Trophoblast cell (in vitro differentiated cells and primary cell): ENCODE measurements at regions not wholly inside any gene's neighbourhood (a gene's known extent, or its start where the extent isn't known, plus 50 kb on each side); places are given as distances from the start of the nearest gene placed in this dataset.

Experiments used
- DNase-seq, 2 donors: peaks; one replicate each; pipeline ENCODE4 v3.0.0-alpha.2; 2016
- H2AFZ ChIP-seq: 2 replicates; pipeline ENCODE4 v1.6.1; 2013; ENCODE audit warnings: low read length, moderate library complexity, mild to moderate bottlenecking; ENCODE audit not compliant: insufficient read depth, poor library complexity
- H2AK5ac ChIP-seq: 2 replicates; pipeline ENCODE4 v1.6.1; 2013; ENCODE audit warnings: mild to moderate bottlenecking, low read length
- H2BK120ac ChIP-seq: 2 replicates; pipeline ENCODE4 v1.6.1; 2013; ENCODE audit warnings: low read length, mild to moderate bottlenecking, moderate library complexity; ENCODE audit not compliant: insufficient read depth, poor library complexity
- H2BK12ac ChIP-seq: 2 replicates; pipeline ENCODE4 v1.6.1; 2013; ENCODE audit warnings: mild to moderate bottlenecking, low read length, moderate library complexity
- H2BK5ac ChIP-seq: 2 replicates; pipeline ENCODE4 v1.6.1; 2013; ENCODE audit warnings: low read length, low read depth, moderate library complexity, mild to moderate bottlenecking; ENCODE audit not compliant: poor library complexity
- H3K14ac ChIP-seq: 2 replicates; pipeline ENCODE4 v1.6.1; 2013; ENCODE audit warnings: mild to moderate bottlenecking, low read length
- H3K18ac ChIP-seq: 2 replicates; pipeline ENCODE4 v1.6.1; 2013; ENCODE audit warnings: mild to moderate bottlenecking, low read length
- H3K23ac ChIP-seq: 2 replicates; pipeline ENCODE4 v1.6.1; 2013; ENCODE audit warnings: low read length
- H3K27ac ChIP-seq: 2 replicates; pipeline ENCODE4 v1.5.1; 2013; ENCODE audit warnings: low read depth, mild to moderate bottlenecking, inconsistent platforms, low read length, moderate library complexity
- H3K27me3 ChIP-seq: 2 replicates; pipeline ENCODE4 v1.6.1; 2013; ENCODE audit warnings: inconsistent platforms, mild to moderate bottlenecking, low read length, moderate library complexity; ENCODE audit not compliant: insufficient read depth
- H3K36me3 ChIP-seq, 2 experiments: 1 replicate in 1 of 2; 2 replicates in 1 of 2; pipeline ENCODE4 v1.6.1; 2013; ENCODE audit warnings: low read length in 2 of 2, mild to moderate bottlenecking in 2 of 2, moderate library complexity in 1 of 2; ENCODE audit not compliant: insufficient read depth in 2 of 2, control insufficient read depth in 1 of 2
- H3K4ac ChIP-seq: 2 replicates; pipeline ENCODE4 v1.6.1; 2013; ENCODE audit warnings: low read depth, mild to moderate bottlenecking, low read length, moderate library complexity
- H3K4me1 ChIP-seq, 2 experiments: 1 replicate in 1 of 2; 2 replicates in 1 of 2; pipeline ENCODE4 v1.6.1; 2013; ENCODE audit warnings: low read length in 2 of 2, mild to moderate bottlenecking in 2 of 2, moderate library complexity in 1 of 2; ENCODE audit not compliant: insufficient read depth in 2 of 2, control insufficient read depth in 1 of 2
- H3K4me2 ChIP-seq: 2 replicates; pipeline ENCODE4 v1.6.1; 2013; ENCODE audit warnings: inconsistent platforms, mild to moderate bottlenecking, low read length, moderate library complexity
- H3K4me3 ChIP-seq: 2 replicates; pipeline ENCODE4 v1.5.1; 2013; ENCODE audit warnings: mild to moderate bottlenecking, low read depth, low read length, inconsistent platforms
- H3K79me1 ChIP-seq: one replicate; pipeline ENCODE4 v1.6.1; 2013; ENCODE audit warnings: low read length
- H3K79me2 ChIP-seq: 2 replicates; pipeline ENCODE4 v1.6.1; 2013; ENCODE audit warnings: low read length, mild to moderate bottlenecking; ENCODE audit not compliant: control insufficient read depth, insufficient read depth, poor library complexity
- H3K9ac ChIP-seq: 2 replicates; pipeline ENCODE4 v1.6.1; 2013; ENCODE audit warnings: mild to moderate bottlenecking, low read length
- H3K9me3 ChIP-seq: 2 replicates; pipeline ENCODE4 v1.6.1; 2013; ENCODE audit warnings: low read depth, mild to moderate bottlenecking, control low read depth, inconsistent platforms, low read length; ENCODE audit not compliant: insufficient read depth
- H4K12ac ChIP-seq: 2 replicates; pipeline ENCODE4 v1.6.1; 2013; ENCODE audit warnings: low read depth, mild to moderate bottlenecking, low read length, moderate library complexity
- H4K8ac ChIP-seq: 2 replicates; pipeline ENCODE4 v1.6.1; 2013; ENCODE audit warnings: low read depth, mild to moderate bottlenecking, low read length, moderate library complexity
- H4K91ac ChIP-seq: one replicate; pipeline ENCODE4 v1.6.1; 2013; ENCODE audit warnings: low read depth, mild to moderate bottlenecking, low read length, moderate library complexity
- WGBS: extraction: QIAGEN DNeasy Blood & Tissue Kit; methylation state at CpG from one replicate; pipeline ENCODE4 v1.1.7; 2013; ENCODE audit warnings: missing lambda C conversion rate; ENCODE audit not compliant: insufficient read length, insufficient coverage; ENCODE audit errors: extremely low coverage; 5-methylcytosine and 5-hydroxymethylcytosine counted together

- DNase-seq = peak in 1 of 2 donors; percentile 39
- H3K9me3 ChIP-seq = no peaks in the 10 kb centered on the region
- H3K27ac ChIP-seq = no peak overlapping the region
- no peak overlapping the region for H3K4me2 ChIP-seq
- no peaks in the 10 kb centered on the region for H3K27me3 ChIP-seq
- no peak overlapping the region for H2BK12ac ChIP-seq
- no CpG with 5 or more reads among the region's 2 CpGs for WGBS
- no peaks in the 10 kb centered on the region for H3K36me3 ChIP-seq
- no peak overlapping the region for H3K9ac ChIP-seq
- no peak overlapping the region for H3K4me3 ChIP-seq
- H4K8ac ChIP-seq = no peak overlapping the region
- H2AK5ac ChIP-seq = no peak overlapping the region
- H3K18ac ChIP-seq = no peak overlapping the region
- H3K79me1 ChIP-seq = no peaks in the 10 kb centered on the region
- no peak overlapping the region for H3K4ac ChIP-seq
- H3K23ac ChIP-seq = no peak overlapping the region
- no peak overlapping the region for H2BK5ac ChIP-seq
- H4K91ac ChIP-seq = no peak overlapping the region
- no peak overlapping the region for H4K12ac ChIP-seq
- no peak overlapping the region for H2BK120ac ChIP-seq
- no peak overlapping the region for H2AFZ ChIP-seq
- H3K79me2 ChIP-seq = no peaks in the 10 kb centered on the region
- H3K14ac ChIP-seq = no peak overlapping the region
- H3K4me1 ChIP-seq = peaks cover 0 to 3% of the 10 kb centered on the region in 2 experiments
Measured at GRCh38 chr4:174580597-174580996, 58.3 kb upstream of the HPGD start.

- peaks cover 0 to 5% of the 10 kb centered on the region in 2 experiments for H3K4me1 ChIP-seq
- H2BK12ac ChIP-seq = no peak overlapping the region
- H4K12ac ChIP-seq = no peak overlapping the region
- no peaks in the 10 kb centered on the region for H3K79me2 ChIP-seq
- H3K4me2 ChIP-seq = no peak overlapping the region
- H3K27ac ChIP-seq = no peak overlapping the region
- H3K79me1 ChIP-seq = no peaks in the 10 kb centered on the region
- H3K9ac ChIP-seq = no peak overlapping the region
- H3K36me3 ChIP-seq = no peaks in the 10 kb centered on the region
- H3K4me3 ChIP-seq = no peak overlapping the region
- no peaks in the 10 kb centered on the region for H3K27me3 ChIP-seq
- H4K91ac ChIP-seq = no peak overlapping the region
- no CpG with 5 or more reads among the region's 3 CpGs for WGBS
- H2AFZ ChIP-seq = no peak overlapping the region
- H3K4ac ChIP-seq = no peak overlapping the region
- no peak overlapping the region for H3K23ac ChIP-seq
- no peaks in the 10 kb centered on the region for H3K9me3 ChIP-seq
- H3K14ac ChIP-seq = no peak overlapping the region
- H2BK120ac ChIP-seq = no peak overlapping the region
- DNase-seq = no peak
- H2AK5ac ChIP-seq = no peak overlapping the region
- no peak overlapping the region for H2BK5ac ChIP-seq
- H4K8ac ChIP-seq = no peak overlapping the region
- no peak overlapping the region for H3K18ac ChIP-seq
Measured at GRCh38 chr4:174579421-174579820, 57.1 kb upstream of the HPGD start.

GRCh38 chr4:174578366-174578765 is 56.1 kb upstream of the HPGD start:
- WGBS = no CpG with 5 or more reads among the region's 1 CpG
- Histone ChIP-seq H4K91ac (no peak overlapping the region), H3K9me3 (no peaks in the 10 kb centered on the region)

GRCh38 chr4:174575436-174575835 is 53.1 kb upstream of the HPGD start:
- H3K79me1 ChIP-seq = no peaks in the 10 kb centered on the region
- no peak overlapping the region for H2BK5ac ChIP-seq
- H3K9me3 ChIP-seq = no peaks in the 10 kb centered on the region
- H4K8ac ChIP-seq = no peak overlapping the region
- H2BK12ac ChIP-seq = no peak overlapping the region
- H2BK120ac ChIP-seq = no peak overlapping the region
- H3K23ac ChIP-seq = no peak overlapping the region
- no CpG with 5 or more reads among the region's 2 CpGs for WGBS
- no peak overlapping the region for H3K4me3 ChIP-seq
- no peak overlapping the region for H3K14ac ChIP-seq
- H3K27me3 ChIP-seq = no peaks in the 10 kb centered on the region
- no peak overlapping the region for H2AK5ac ChIP-seq
- no peak overlapping the region for H3K27ac ChIP-seq
- H3K4me1 ChIP-seq = peaks cover 0 to 5% of the 10 kb centered on the region in 2 experiments
- no peak overlapping the region for H4K12ac ChIP-seq
- H3K18ac ChIP-seq = no peak overlapping the region
- H4K91ac ChIP-seq = no peak overlapping the region
- no peaks in the 10 kb centered on the region for H3K36me3 ChIP-seq
- H2AFZ ChIP-seq = no peak overlapping the region
- no peak overlapping the region for H3K9ac ChIP-seq
- peak; percentile 58 to 93 for DNase-seq
- no peak overlapping the region for H3K4me2 ChIP-seq
- H3K79me2 ChIP-seq = no peaks in the 10 kb centered on the region
- H3K4ac ChIP-seq = no peak overlapping the region

More at GRCh38 chr4:174578366-174578765, 56.1 kb upstream of the HPGD start:
- Histone ChIP-seq H2BK12ac (no peak overlapping the region), H4K12ac (no peak overlapping the region), H3K27ac (no peak overlapping the region), H3K9ac (no peak overlapping the region), H3K36me3 (no peaks in the 10 kb centered on the region), H3K23ac (no peak overlapping the region), H3K79me1 (no peaks in the 10 kb centered on the region), H2BK5ac (no peak overlapping the region), H3K27me3 (no peaks in the 10 kb centered on the region), H4K8ac (no peak overlapping the region), H3K79me2 (no peaks in the 10 kb centered on the region), H3K4me2 (no peak overlapping the region), H3K4ac (no peak overlapping the region), H3K4me1 (peaks cover 0 to 5% of the 10 kb centered on the region in 2 experiments), H2BK120ac (no peak overlapping the region), H3K18ac (no peak overlapping the region), H3K4me3 (no peak overlapping the region), H2AK5ac (no peak overlapping the region), H3K14ac (no peak overlapping the region), H2AFZ (no peak overlapping the region)
- no peak for DNase-seq
